ENCODE measurements at regions not wholly inside any gene's neighbourhood (a gene's known extent, or its start where the extent isn't known, plus 50 kb on each side); places are given as distances from the start of the nearest gene placed in this dataset.

- no peak for DNase-seq
Measured at GRCh38 chr10:121404611-121405010, 193.6 kb downstream of the FGFR2 start.

GRCh38 chr10:121405096-121405495 lies 193.1 kb downstream of the FGFR2 start:
- no peak for DNase-seq

GRCh38 chr10:121405549-121405948 lies 192.7 kb downstream of the FGFR2 start:
- no peak for DNase-seq

GRCh38 chr10:121405953-121406352 lies 192.3 kb downstream of the FGFR2 start:
- no peak for DNase-seq

- no peak for DNase-seq
Measured at GRCh38 chr10:121406823-121407545, 191.3 kb downstream of the FGFR2 start.

GRCh38 chr10:121409466-121410104 lies 188.7 kb downstream of the FGFR2 start:
- no peak for DNase-seq

- no peak for DNase-seq
Measured at GRCh38 chr10:121411004-121411403, 187.2 kb downstream of the FGFR2 start.

- DNase-seq = no peak
Measured at GRCh38 chr10:121413951-121414350, 184.3 kb downstream of the FGFR2 start.

GRCh38 chr10:121414366-121415062 lies 183.7 kb downstream of the FGFR2 start:
- no peak for DNase-seq

GRCh38 chr10:121415063-121415399 lies 183.2 kb downstream of the FGFR2 start:
- DNase-seq = no peak

GRCh38 chr10:121416071-121416470 lies 182.2 kb downstream of the FGFR2 start:
- no peak for DNase-seq

- no peak for DNase-seq
Measured at GRCh38 chr10:121417298-121417697, 180.9 kb downstream of the FGFR2 start.

GRCh38 chr10:121418126-121418777 lies 180.0 kb downstream of the FGFR2 start:
- DNase-seq = no peak

- DNase-seq = no peak
Measured at GRCh38 chr10:121420006-121420405, 178.2 kb downstream of the FGFR2 start.

GRCh38 chr10:121422096-121422495 lies 176.1 kb downstream of the FGFR2 start:
- DNase-seq = no peak

- no peak for DNase-seq
Measured at GRCh38 chr10:121425623-121426022, 172.6 kb downstream of the FGFR2 start.

GRCh38 chr10:121426307-121426706 lies 171.9 kb downstream of the FGFR2 start:
- no peak for DNase-seq

All from right hindlimb (tissue), 1 donor.